ENCODE measurements at regions not wholly inside any gene's neighbourhood (a gene's known extent, or its start where the extent isn't known, plus 50 kb on each side); places are given as distances from the start of the nearest gene placed in this dataset.
A peak's percentile ranks its signal among the peaks of the same experiment; 100 is the strongest.
"Not testable (repeated sequence)": the region's sequence is repeated elsewhere in the genome, so short reads cannot be mapped to it uniquely, and the experiment has no call there.

- DNase-seq = no peak
These were observed 612.0 kb downstream of the C4orf33 start for GRCh38 chr4:129707949-129708348.

GRCh38 chr4:129708784-129709183 lies 612.8 kb downstream of the C4orf33 start:
- no peak for DNase-seq

GRCh38 chr4:129738175-129738574 lies 642.2 kb downstream of the C4orf33 start:
- DNase-seq = no peak

GRCh38 chr4:129747756-129748155 lies 651.8 kb downstream of the C4orf33 start:
- DNase-seq = no peak

- DNase-seq = no peak
These were observed 653.0 kb downstream of the C4orf33 start for GRCh38 chr4:129748991-129749390.

- no peak for DNase-seq
These were observed 655.7 kb downstream of the C4orf33 start for GRCh38 chr4:129751646-129752045.

GRCh38 chr4:129783596-129783995 lies 687.6 kb downstream of the C4orf33 start:
- DNase-seq = no peak

- DNase-seq = no peak
These were observed 692.5 kb downstream of the C4orf33 start for GRCh38 chr4:129788486-129788885.

GRCh38 chr4:129804461-129804981 lies 708.6 kb downstream of the C4orf33 start:
- DNase-seq = no peak

- no peak for DNase-seq
These were observed 711.0 kb downstream of the C4orf33 start for GRCh38 chr4:129806986-129807385.

GRCh38 chr4:129808242-129808641 lies 712.3 kb downstream of the C4orf33 start:
- no peak for DNase-seq

- DNase-seq = no peak
These were observed 725.1 kb downstream of the C4orf33 start for GRCh38 chr4:129821073-129821472.

- no peak for DNase-seq
These were observed 726.0 kb downstream of the C4orf33 start for GRCh38 chr4:129821963-129822362.

- DNase-seq = peak; percentile 10
These were observed 726.7 kb downstream of the C4orf33 start for GRCh38 chr4:129822701-129823100.

- DNase-seq = no peak
These were observed 727.2 kb downstream of the C4orf33 start for GRCh38 chr4:129823105-129823504.

- DNase-seq = no peak
These were observed 733.4 kb downstream of the C4orf33 start for GRCh38 chr4:129829373-129829772.

GRCh38 chr4:129839687-129840086 lies 743.7 kb downstream of the C4orf33 start:
- no peak for DNase-seq

GRCh38 chr4:129842096-129842495 lies 746.1 kb downstream of the C4orf33 start:
- DNase-seq = no peak

- DNase-seq = no peak
These were observed 756.5 kb downstream of the C4orf33 start for GRCh38 chr4:129852434-129852833.

GRCh38 chr4:129853685-129854467 lies 757.9 kb downstream of the C4orf33 start:
- not testable (repeated sequence) for DNase-seq

GRCh38 chr4:129862461-129862860 lies 766.5 kb downstream of the C4orf33 start:
- no peak for DNase-seq

- no peak for DNase-seq
These were observed 767.3 kb downstream of the C4orf33 start for GRCh38 chr4:129863206-129863605.

- DNase-seq = no peak
These were observed 788.0 kb downstream of the C4orf33 start for GRCh38 chr4:129883996-129884395.

- no peak for DNase-seq
These were observed 801.2 kb downstream of the C4orf33 start for GRCh38 chr4:129897111-129897510.
